ENCODE measurements at regions not wholly inside any gene's neighbourhood (a gene's known extent, or its start where the extent isn't known, plus 50 kb on each side); places are given as distances from the start of the nearest gene placed in this dataset.

DNA sequence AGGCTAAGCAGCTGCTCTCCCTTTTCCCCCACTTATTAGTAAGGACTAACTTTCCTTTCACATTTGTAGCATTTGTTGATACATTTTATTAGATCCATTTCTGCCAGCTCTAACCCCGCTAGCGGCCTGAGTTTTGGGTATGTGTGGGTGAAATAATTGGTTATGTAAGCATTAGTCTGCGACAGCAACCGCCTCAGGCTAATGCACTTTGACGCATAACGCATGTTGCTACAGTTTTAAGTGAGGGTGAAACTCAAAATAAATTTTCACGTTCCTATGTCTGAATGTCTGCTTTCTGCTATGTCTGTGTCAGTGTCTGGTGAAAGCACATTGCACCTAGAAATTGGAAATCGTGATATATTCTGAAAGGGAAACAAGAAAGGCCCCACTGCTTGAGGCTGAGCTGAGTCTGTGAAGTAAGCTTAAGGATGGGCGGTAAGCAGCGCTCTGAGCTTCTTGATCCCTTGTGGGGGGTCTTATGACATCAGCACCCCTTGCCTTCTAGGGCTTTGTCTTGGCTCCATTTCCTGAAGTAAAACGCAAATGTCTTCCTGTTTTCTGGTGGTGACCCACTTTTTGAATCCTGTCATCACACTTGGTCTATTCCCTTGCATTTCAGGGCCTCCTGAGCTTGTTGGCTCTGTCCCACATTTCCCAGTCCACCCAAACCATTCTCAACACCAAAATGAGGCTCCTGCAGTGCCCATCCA, 648.3 kb upstream of the ARGLU1 start:
- H3K56ac ChIP-seq (ENCODE audit: insufficient read length, low read depth, low read length): no peak overlapping the region
- H3K79me2 ChIP-seq (ENCODE audit: insufficient read depth, low read length): no peaks in the 10 kb centered on the region
- no peak overlapping the region for H3K18ac ChIP-seq (ENCODE audit: insufficient read length, low read depth, low read length)
- no CpG with 5 or more reads among the region's 11 CpGs for WGBS (ENCODE audit: extremely low coverage, insufficient read length, low lambda C conversion rate)
- H2AK5ac ChIP-seq (ENCODE audit: insufficient read length, low read length): no peak overlapping the region
- H3K4me1 Mint-ChIP-seq: peaks cover 12 to 15% of the 10 kb centered on the region in 2 experiments
- no peak overlapping the region for H3K4me2 ChIP-seq (ENCODE audit: insufficient read depth, insufficient read length, low read length)
- no peak overlapping the region for H2BK15ac ChIP-seq (ENCODE audit: low read depth, low read length)
- no peak overlapping the region for H2BK5ac ChIP-seq (ENCODE audit: insufficient read length, low read length)
- H4K8ac ChIP-seq (replicated peaks; ENCODE audit: insufficient read length, low read depth, low read length): no peak overlapping the region
- H3K9me3 ChIP-seq (ENCODE audit: control insufficient read depth, low read depth, low read length): no peaks in the 10 kb centered on the region
- H3K9ac ChIP-seq (ENCODE audit: extremely low read depth, insufficient read length, low read length): no peak overlapping the region
- H3K4me3 Mint-ChIP-seq: no peak overlapping the region
- no peak overlapping the region for H2BK120ac ChIP-seq (ENCODE audit: low read depth, low read length, poor library complexity, severe bottlenecking)
- no peak overlapping the region for H4K5ac ChIP-seq (ENCODE audit: insufficient read length, low read depth, low read length)
- no peak overlapping the region for H3K23ac ChIP-seq (ENCODE audit: insufficient read length, low read depth, low read length)
- no peak overlapping the region for H4K91ac ChIP-seq (ENCODE audit: insufficient read length, low read depth, low read length)
- H3K9me3 Mint-ChIP-seq: no peaks in the 10 kb centered on the region
- no peak for DNase-seq
- H3K27ac ChIP-seq (ENCODE audit: insufficient read length, low read depth, low read length): no peak overlapping the region
- peak overlapping the region in 1 of 3 experiments; percentile 51; a peak in 2 of 7 replicates for H3K27ac Mint-ChIP-seq
- no peak overlapping the region for H3T11ph ChIP-seq (ENCODE audit: low read length)
- H2BK20ac ChIP-seq (ENCODE audit: low read depth, low read length, poor library complexity, severe bottlenecking): no peak overlapping the region
- H3K36me3 Mint-ChIP-seq (ENCODE audit: insufficient read depth in 1 of 3, low read depth in 3 of 3): no peaks in the 10 kb centered on the region
- H3K4ac ChIP-seq (ENCODE audit: low read depth, low read length): no peak overlapping the region
- TF ChIP-seq, protein P1, sequence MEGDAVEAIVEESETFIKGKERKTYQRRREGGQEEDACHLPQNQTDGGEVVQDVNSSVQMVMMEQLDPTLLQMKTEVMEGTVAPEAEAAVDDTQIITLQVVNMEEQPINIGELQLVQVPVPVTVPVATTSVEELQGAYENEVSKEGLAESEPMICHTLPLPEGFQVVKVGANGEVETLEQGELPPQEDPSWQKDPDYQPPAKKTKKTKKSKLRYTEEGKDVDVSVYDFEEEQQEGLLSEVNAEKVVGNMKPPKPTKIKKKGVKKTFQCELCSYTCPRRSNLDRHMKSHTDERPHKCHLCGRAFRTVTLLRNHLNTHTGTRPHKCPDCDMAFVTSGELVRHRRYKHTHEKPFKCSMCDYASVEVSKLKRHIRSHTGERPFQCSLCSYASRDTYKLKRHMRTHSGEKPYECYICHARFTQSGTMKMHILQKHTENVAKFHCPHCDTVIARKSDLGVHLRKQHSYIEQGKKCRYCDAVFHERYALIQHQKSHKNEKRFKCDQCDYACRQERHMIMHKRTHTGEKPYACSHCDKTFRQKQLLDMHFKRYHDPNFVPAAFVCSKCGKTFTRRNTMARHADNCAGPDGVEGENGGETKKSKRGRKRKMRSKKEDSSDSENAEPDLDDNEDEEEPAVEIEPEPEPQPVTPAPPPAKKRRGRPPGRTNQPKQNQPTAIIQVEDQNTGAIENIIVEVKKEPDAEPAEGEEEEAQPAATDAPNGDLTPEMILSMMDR (conservative IDR thresholded peaks at IDR 0.05): no peak
- no peaks in the 10 kb centered on the region for H4K20me1 ChIP-seq (ENCODE audit: control insufficient read depth, insufficient read depth, insufficient read length)
- H3K14ac ChIP-seq (ENCODE audit: insufficient read depth, low read length): no peak overlapping the region
- no peaks in the 10 kb centered on the region for H3K27me3 Mint-ChIP-seq (ENCODE audit: low read depth)
- H2BK12ac ChIP-seq (ENCODE audit: insufficient read length, low read depth, low read length): no peak overlapping the region
- H3K79me1 ChIP-seq (ENCODE audit: insufficient read depth, low read depth, low read length, poor library complexity, severe bottlenecking): no peaks in the 10 kb centered on the region
- no peak overlapping the region for H2AFZ ChIP-seq (ENCODE audit: low read length)
- no peaks in the 10 kb centered on the region for H3K23me2 ChIP-seq (ENCODE audit: insufficient read length, low read depth, low read length, poor library complexity, severe bottlenecking)
- no peaks in the 10 kb centered on the region for H3K4me1 ChIP-seq (ENCODE audit: insufficient read depth, low read length)
- no peaks in the 10 kb centered on the region; the same call in 1 of the 2 replicates for H3K27me3 ChIP-seq (ENCODE audit: insufficient read depth, low read length)

Measured in H9 (cell line).